Testis (tissue), 2 donors: ENCODE measurements at regions not wholly inside any gene's neighbourhood (a gene's known extent, or its start where the extent isn't known, plus 50 kb on each side); places are given as distances from the start of the nearest gene placed in this dataset.
"Not testable (repeated sequence)": the region's sequence is repeated elsewhere in the genome, so short reads cannot be mapped to it uniquely, and the experiment has no call there.

Experiments used
- DNase-seq: peaks from one replicate; pipeline ENCODE4 v3.0.0-alpha.2; 2019
- H3K27ac ChIP-seq, 2 donors: fragments of 200-600 bp; sonication (generic); one replicate each; pipeline ENCODE4 v1.5.1; 2019
- H3K27me3 ChIP-seq: fragments of 200-600 bp; sonication (generic); one replicate; pipeline ENCODE4 v1.5.1; 2019
- H3K36me3 ChIP-seq: fragments of 200-600 bp; sonication (generic); one replicate; pipeline ENCODE4 v1.5.1; 2017; ENCODE audit warnings: low read depth; ENCODE audit errors: missing control alignments
- H3K4me1 ChIP-seq: fragments of 200-600 bp; sonication (generic); one replicate; pipeline ENCODE4 v1.5.1; 2019
- H3K4me3 ChIP-seq, 2 donors: fragments of 200-600 bp; sonication (generic); one replicate each; pipeline ENCODE4 v1.5.1; 2017 to 2019
- H3K9me3 ChIP-seq: fragments of 200-600 bp; sonication (generic); one replicate; pipeline ENCODE4 v1.5.1; 2017
- WGBS, 2 donors: methylation state at CpG; one replicate each; pipeline ENCODE4 v1.1.5; 2018; 5-methylcytosine and 5-hydroxymethylcytosine counted together
- intact Hi-C: fragments of 100-400 bp; cut with DNase I; formaldehyde crosslinking; loops from one replicate; pipeline ENCODE4 v1.15.1; 2023; ENCODE audit warnings: low total_unique reads

GRCh38 chr5:34179453-34180190, 136.6 kb upstream of the C1QTNF3 start:
- H3K27me3 ChIP-seq, intact Hi-C loops, H3K36me3 ChIP-seq, H3K4me1 ChIP-seq, H3K9me3 ChIP-seq, H3K4me3 ChIP-seq, DNase-seq, H3K27ac ChIP-seq: not testable (repeated sequence)
- 92 to 94% methylated on average over 10 of the region's 10 CpGs for WGBS, 2 donors

- H3K4me3 ChIP-seq, H3K9me3 ChIP-seq, H3K27ac ChIP-seq, intact Hi-C loops, H3K36me3 ChIP-seq, DNase-seq, H3K4me1 ChIP-seq, H3K27me3 ChIP-seq: not testable (repeated sequence)
- WGBS, 2 donors: 93 to 94% methylated on average over 10 of the region's 10 CpGs
Observed at GRCh38 chr5:34180225-34180624, 137.2 kb upstream of the C1QTNF3 start.

DNA sequence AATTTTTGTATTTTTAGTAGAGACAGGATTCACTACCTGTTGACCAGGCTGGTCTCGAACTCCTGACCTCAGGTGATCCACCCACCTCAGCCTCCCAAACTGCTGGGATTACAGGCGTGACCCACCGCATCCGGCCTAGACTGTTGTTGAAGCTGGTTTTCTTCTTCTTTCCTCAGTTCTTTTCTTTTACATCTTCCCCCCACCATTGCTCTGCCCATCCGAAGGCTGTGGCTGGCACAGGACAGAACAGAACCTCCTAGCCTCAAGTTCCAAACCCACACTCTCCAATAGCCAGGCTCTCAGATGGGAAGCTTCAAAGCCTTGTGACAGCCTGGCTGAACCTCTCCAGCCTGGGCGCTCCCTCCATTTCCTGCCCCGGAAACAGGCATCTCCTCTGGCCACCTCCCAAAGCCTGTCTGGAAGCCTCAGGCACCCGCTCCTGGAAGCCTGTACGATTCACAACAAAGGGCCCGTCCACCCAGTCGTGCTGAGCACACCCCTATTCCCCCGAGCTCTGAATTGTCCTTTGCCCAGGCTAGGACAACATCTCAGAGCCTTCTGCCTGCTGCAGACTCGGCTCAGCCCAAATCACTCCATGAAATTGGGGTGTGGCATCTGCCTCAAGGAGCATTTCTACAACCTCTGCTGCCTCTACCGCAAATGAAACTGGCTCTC, 138.1 kb upstream of the C1QTNF3 start:
- H3K4me3 ChIP-seq, H3K27me3 ChIP-seq, H3K9me3 ChIP-seq, H3K4me1 ChIP-seq, DNase-seq, H3K36me3 ChIP-seq, intact Hi-C loops, H3K27ac ChIP-seq: not testable (repeated sequence)
- WGBS, 2 donors: 85 to 97% methylated on average over 11 to 12 of the region's 14 CpGs

DNA sequence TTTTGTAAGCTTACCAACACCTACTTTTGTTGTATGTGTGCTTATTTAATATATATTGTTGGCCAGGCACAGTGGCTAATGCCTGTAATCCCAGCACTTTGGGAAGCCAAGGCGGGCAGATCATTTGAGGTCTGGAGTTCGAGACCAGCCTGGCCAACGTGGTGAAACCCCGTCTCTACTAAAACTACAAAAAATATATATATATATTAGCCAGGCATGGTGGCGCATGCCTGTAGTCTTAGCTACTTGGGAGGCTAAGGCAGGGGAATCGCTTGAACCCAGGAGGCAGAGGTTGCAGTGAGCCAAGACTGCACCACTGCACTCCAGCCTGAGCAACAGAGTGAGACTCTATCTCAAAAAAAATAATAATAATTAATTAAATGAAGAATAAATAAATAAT, 142.0 kb upstream of the C1QTNF3 start:
- H3K36me3 ChIP-seq, H3K4me3 ChIP-seq, intact Hi-C loops, H3K27ac ChIP-seq, H3K27me3 ChIP-seq, H3K9me3 ChIP-seq, DNase-seq, H3K4me1 ChIP-seq: not testable (repeated sequence)
- 92 to 94% methylated on average over 6 of the region's 6 CpGs for WGBS, 2 donors

DNA sequence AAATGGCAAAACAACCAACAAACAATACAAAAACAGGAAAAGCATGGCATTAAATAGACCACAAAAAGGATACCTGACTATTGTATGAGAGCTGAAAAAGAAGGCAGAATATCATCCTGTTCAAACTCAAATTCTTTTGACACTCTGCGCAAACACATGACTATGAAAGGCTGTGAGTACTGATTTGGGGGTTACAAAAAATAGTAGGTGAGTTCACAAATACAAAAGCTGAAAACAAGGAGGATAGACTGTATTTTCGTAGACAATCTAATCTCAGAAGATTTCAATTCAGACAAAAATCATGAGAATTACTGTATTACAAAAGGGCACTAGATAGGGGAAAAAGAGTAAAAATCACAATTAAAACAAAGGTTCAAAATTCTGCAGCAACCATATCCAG, 142.6 kb upstream of the C1QTNF3 start:
- H3K4me1 ChIP-seq, H3K27me3 ChIP-seq, H3K36me3 ChIP-seq, H3K9me3 ChIP-seq, H3K4me3 ChIP-seq, DNase-seq, intact Hi-C loops, H3K27ac ChIP-seq: not testable (repeated sequence)
- WGBS, 2 donors: 84 to 85% methylated on average over 2 of the region's 2 CpGs

DNA sequence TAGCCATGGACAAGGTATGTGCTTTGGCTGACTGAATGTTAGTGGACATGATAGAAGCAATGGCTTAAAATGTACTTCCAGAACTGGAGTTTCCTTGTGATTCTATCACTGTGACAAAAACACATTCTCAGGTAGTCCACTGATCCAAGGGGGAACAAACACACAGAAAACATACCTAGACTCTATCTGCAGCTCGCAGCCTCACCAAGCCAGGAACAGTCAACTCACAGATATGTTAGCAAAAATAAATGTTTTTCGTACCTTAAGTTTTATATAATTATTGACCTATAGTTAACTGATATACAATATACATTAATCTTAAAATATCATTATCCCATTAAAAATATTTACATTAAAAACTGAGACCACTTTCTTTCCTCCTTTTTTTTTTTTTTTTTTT, 143.1 kb upstream of the C1QTNF3 start:
- H3K9me3 ChIP-seq, H3K27me3 ChIP-seq, H3K4me3 ChIP-seq, H3K4me1 ChIP-seq, intact Hi-C loops, H3K36me3 ChIP-seq, H3K27ac ChIP-seq: not testable (repeated sequence)
- DNase-seq: peak; percentile 18
- WGBS, 2 donors: 89 to 97% methylated on average over 2 of the region's 2 CpGs

DNA sequence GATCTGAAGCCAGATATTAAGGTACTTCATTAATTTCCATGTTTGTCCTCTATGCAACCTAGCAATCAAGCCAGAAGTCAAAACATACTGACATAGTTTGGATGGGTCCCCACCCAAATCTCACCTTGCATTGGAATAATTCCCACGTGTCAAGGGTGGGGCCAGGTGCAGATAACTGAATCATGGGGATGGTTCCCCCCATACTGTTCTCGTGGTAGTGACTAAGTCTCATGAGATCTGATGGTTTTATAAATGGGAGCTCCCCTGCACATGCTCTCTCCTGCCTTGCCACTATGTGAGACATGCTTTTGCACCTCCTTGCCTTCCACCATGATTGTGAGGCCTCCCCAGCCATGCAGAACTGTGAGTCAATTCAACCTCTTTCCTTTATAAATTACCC, 143.9 kb upstream of the C1QTNF3 start:
- H3K27ac ChIP-seq, intact Hi-C loops, DNase-seq, H3K27me3 ChIP-seq, H3K4me3 ChIP-seq, H3K9me3 ChIP-seq, H3K4me1 ChIP-seq, H3K36me3 ChIP-seq: not testable (repeated sequence)
- WGBS, 2 donors: 89 to 91% methylated on average over 2 of the region's 2 CpGs

DNA sequence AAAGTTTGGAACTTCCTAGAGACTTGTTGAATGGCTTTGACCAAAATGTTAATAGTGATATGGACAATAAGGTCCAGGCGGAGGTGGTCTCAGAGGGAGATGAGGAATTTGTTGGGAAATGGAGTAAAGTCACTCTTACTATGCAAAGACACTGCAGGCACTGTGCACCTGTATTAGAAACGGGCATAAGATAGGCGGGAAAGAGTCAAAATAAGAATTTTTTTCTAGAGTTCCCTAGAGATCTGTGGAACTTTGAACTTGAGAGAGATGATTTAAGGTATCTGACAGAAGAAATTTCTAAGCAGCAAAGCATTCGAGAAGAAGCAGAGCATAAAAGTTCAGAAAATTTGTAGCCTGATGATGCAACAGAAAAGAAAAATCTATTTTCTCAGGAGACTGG, 144.4 kb upstream of the C1QTNF3 start:
- intact Hi-C loops, DNase-seq, H3K27me3 ChIP-seq, H3K4me1 ChIP-seq, H3K9me3 ChIP-seq, H3K27ac ChIP-seq, H3K4me3 ChIP-seq, H3K36me3 ChIP-seq: not testable (repeated sequence)
- 89 to 90% methylated on average over 4 of the region's 4 CpGs for WGBS, 2 donors
